ENCODE measurements at regions not wholly inside any gene's neighbourhood (a gene's known extent, or its start where the extent isn't known, plus 50 kb on each side); places are given as distances from the start of the nearest gene placed in this dataset.

DNA sequence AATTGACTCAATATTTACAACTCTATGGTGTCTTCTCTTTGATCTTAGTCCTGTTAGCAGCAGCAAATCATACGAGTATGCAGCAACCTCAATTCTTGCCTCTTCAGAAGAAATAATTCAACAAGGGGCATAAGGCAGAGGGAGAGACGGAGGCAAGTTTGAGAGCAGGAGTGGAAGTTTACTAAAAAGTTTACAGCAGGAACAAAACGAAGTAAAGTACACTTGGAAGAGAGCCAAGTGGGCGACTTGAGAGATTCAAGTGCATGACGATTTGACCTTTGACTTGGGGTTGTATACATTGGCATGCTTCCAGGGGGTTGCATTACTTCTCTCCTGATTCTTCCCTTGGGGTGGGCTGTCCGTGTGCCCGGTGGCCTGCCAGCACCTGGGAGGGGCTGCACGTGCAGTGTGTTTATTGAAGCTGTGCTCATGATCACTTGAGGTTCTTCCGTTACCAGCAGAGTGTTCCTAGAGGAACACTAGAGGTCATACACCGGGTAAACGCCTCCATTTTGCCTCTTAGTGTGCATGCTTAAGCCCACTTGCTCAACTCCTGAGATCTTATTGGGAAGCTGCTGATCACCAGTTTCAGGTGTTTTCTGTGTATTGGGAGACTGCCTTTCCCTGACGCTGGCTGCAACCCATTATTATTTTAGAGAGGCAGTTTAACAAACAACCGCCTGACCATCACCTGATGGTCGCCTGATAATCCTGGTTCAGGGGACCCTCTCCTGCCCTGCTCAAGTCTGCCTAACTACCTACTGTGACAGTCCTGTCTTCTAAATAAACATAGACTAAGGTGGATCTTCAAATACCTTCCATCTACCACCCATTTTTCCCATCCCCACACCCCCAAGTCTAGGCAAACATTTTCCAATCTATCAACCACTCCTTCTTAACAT lies 172.4 kb upstream of the MYLIP start:
- Histone ChIP-seq H3K79me2 (ENCODE audit: control insufficient read depth, insufficient read depth, low read length, unreplicated experiment) (no peaks in the 10 kb centered on the region), H3K4me3 (ENCODE audit: low read depth, low read length) (no peak overlapping the region), H3K27ac (ENCODE audit: low read depth, low read length) (no peak overlapping the region), H3K4me1 (ENCODE audit: control insufficient read depth, insufficient read depth, low read length, unreplicated experiment) (no peaks in the 10 kb centered on the region), H3K36me3 (ENCODE audit: insufficient read depth, low read length) (no peaks in the 10 kb centered on the region), H2AFZ (ENCODE audit: low read length, unreplicated experiment) (no peak overlapping the region), H3K27me3 (ENCODE audit: insufficient read depth, low read length) (no peaks in the 10 kb centered on the region)

DNA sequence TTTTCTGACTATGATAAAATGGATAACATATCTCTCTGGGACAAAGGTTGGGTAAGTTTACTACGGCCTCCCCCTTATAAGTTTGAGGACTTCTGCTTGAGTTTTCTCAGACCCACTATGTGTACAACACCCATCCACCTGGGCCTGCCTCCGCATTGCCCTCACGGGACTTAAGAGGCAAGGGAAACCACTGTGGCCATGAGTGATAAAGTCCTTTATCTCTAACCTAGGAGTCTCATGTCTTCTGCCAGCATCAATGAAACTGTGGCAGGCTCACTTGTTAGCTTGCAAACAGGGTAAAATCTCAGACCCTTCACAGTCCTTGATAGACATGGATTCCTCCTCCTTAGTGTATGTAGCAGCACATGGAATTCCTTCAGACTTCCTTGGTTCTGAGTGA lies 173.4 kb upstream of the MYLIP start:
- Histone ChIP-seq H3K79me2 (ENCODE audit: control insufficient read depth, insufficient read depth, low read length, unreplicated experiment) (no peaks in the 10 kb centered on the region), H3K27me3 (ENCODE audit: insufficient read depth, low read length) (no peaks in the 10 kb centered on the region), H2AFZ (ENCODE audit: low read length, unreplicated experiment) (no peak overlapping the region), H3K4me1 (ENCODE audit: control insufficient read depth, insufficient read depth, low read length, unreplicated experiment) (no peaks in the 10 kb centered on the region), H3K36me3 (ENCODE audit: insufficient read depth, low read length) (no peaks in the 10 kb centered on the region), H3K27ac (ENCODE audit: low read depth, low read length) (no peak overlapping the region), H3K4me3 (ENCODE audit: low read depth, low read length) (no peak overlapping the region)

DNA sequence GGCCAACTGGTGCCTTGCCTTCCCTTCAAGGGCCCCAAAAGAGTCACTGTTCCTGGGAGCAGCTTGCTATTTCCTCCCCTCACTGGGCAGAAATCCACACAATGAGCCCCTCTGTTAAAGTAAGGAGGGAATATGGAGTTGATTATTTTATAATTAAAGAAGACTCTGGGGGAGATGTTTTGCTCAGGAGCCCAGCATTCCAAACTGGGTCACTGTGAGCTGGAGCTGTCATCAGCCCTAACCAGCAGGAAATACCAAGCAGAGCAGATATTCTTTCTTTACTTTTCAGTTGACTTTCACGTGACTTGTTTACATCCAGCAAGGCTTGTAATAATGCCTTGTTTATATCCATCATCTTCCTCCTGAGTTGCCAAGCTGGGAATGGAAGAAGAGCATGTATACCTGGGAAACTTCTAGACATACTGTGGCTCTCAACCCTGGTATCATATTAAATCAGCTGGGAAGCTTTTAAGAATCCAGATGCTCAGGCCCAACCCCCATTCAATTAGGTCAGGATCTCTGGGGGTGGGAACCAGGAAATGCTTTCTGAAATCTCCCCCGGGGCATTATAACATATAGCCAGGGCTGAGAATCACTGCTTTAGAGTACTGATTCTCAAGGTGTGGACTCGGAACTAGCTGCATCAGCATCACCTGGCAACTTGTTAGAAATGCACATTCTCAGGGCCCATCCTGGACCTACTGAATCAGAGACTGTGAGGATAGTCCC lies 175.6 kb upstream of the MYLIP start:
- Histone ChIP-seq H3K27ac (ENCODE audit: low read depth, low read length) (no peak overlapping the region), H3K36me3 (ENCODE audit: insufficient read depth, low read length) (no peaks in the 10 kb centered on the region), H3K4me1 (ENCODE audit: control insufficient read depth, insufficient read depth, low read length, unreplicated experiment) (no peaks in the 10 kb centered on the region), H3K4me3 (ENCODE audit: low read depth, low read length) (no peak overlapping the region), H2AFZ (ENCODE audit: low read length, unreplicated experiment) (no peak overlapping the region), H3K79me2 (ENCODE audit: control insufficient read depth, insufficient read depth, low read length, unreplicated experiment) (no peaks in the 10 kb centered on the region), H3K27me3 (ENCODE audit: insufficient read depth, low read length) (no peaks in the 10 kb centered on the region)

DNA sequence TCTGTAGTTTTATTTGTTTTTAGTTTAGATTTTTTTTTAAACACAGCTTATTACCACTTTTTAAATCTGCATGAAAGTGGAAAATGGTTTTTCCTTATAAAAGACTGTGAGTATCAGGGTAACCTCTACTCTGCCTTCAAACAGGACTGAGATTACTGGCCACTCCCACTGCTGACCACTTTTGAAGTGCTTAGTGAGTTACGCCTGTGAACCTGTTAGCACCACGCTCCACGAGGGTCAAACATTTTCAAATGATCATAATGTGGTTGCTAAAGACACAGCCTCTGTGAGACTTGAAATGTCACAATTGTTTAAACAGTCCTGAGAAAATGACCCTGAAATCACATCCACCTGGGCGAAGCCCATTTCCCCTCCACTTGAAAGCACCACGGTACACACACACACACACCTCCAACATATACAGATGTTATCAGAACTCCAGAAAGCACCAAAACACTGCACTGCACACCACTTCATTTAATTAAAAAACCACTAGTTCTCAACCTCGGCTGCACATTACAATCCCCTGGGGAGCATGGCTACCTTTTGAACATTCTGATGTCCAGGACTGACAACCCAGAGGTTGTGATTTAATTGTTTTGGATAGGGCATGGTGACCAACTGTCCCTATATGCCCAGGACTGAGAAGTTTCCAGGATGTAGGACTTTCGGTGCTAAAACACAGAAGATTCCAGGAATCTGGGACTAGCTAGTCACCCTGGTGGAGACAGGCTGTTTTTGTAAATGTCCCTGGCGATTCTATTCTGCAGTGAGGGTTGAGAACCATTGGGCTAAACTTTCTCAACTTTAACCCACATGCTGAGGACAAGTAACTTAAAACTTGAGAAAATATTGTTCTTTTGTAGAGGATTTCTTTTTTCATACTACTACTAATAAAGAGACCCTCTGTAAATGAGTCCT lies 176.4 kb upstream of the MYLIP start:
- Histone ChIP-seq H3K27ac (ENCODE audit: low read depth, low read length) (no peak overlapping the region), H3K27me3 (ENCODE audit: insufficient read depth, low read length) (no peaks in the 10 kb centered on the region), H3K79me2 (ENCODE audit: control insufficient read depth, insufficient read depth, low read length, unreplicated experiment) (no peaks in the 10 kb centered on the region), H3K4me3 (ENCODE audit: low read depth, low read length) (no peak overlapping the region), H3K36me3 (ENCODE audit: insufficient read depth, low read length) (no peaks in the 10 kb centered on the region), H3K4me1 (ENCODE audit: control insufficient read depth, insufficient read depth, low read length, unreplicated experiment) (no peaks in the 10 kb centered on the region), H2AFZ (ENCODE audit: low read length, unreplicated experiment) (no peak overlapping the region)

DNA sequence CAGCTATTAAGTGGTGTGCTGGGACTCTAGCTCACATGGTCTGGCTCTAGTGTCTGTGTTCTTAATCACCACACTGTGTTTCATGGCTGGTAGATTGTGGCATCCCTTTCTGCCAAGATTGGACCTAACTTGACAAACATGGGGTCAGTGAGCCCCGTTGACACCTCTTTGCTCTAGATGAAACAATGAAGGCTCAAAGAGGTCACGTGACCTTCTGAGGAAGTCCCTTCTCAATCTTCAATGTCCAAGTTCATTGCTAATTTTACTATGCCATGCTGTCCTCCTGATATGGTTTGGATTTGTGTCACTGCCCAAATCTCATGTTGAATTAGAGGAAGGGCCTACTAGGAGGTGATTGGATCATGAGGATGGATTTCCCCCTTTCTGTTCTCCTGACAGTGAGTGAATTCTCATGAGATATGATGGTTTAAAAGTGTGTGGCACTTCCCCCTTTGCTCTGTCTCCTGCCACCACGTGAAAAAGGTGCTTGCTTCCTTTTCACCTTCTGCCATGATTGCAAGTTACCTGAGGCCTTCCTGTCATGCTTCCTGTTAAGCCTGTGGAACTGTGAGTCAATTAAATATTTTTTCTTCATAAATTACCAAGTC lies 177.8 kb upstream of the MYLIP start:
- no peak overlapping the region for H2AFZ ChIP-seq (ENCODE audit: low read length, unreplicated experiment)
- no peak overlapping the region for H3K4me3 ChIP-seq (ENCODE audit: low read depth, low read length)
- no peaks in the 10 kb centered on the region for H3K79me2 ChIP-seq (ENCODE audit: control insufficient read depth, insufficient read depth, low read length, unreplicated experiment)
- H3K4me1 ChIP-seq (ENCODE audit: control insufficient read depth, insufficient read depth, low read length, unreplicated experiment): no peaks in the 10 kb centered on the region
- no peaks in the 10 kb centered on the region for H3K27me3 ChIP-seq (ENCODE audit: insufficient read depth, low read length)
- no peaks in the 10 kb centered on the region for H3K36me3 ChIP-seq (ENCODE audit: insufficient read depth, low read length)
- H3K27ac ChIP-seq (ENCODE audit: low read depth, low read length): no peak overlapping the region

DNA sequence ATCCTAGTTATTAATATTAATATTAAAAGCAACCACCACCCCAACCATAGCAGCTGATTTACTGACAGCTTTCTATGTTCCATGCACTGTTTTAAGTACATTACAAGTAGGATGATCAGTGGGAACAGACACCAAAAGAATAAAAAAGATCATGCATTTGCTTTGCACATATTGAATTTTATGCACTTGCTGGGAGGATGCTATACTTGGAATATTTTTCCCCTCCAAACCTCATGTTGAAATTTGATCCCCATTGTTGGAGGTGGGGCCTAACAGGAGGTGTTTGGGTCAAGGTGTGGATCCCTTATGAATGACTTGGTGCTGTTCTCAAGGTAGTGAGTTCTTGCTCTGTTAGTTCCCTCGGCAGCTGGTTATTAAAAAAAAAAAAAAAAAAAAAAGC lies 178.9 kb upstream of the MYLIP start:
- H3K27ac ChIP-seq (ENCODE audit: low read depth, low read length): no peak overlapping the region
- H3K4me3 ChIP-seq (ENCODE audit: low read depth, low read length): no peak overlapping the region
- H3K27me3 ChIP-seq (ENCODE audit: insufficient read depth, low read length): no peaks in the 10 kb centered on the region
- H2AFZ ChIP-seq (ENCODE audit: low read length, unreplicated experiment): no peak overlapping the region
- no peaks in the 10 kb centered on the region for H3K4me1 ChIP-seq (ENCODE audit: control insufficient read depth, insufficient read depth, low read length, unreplicated experiment)
- no peaks in the 10 kb centered on the region for H3K79me2 ChIP-seq (ENCODE audit: control insufficient read depth, insufficient read depth, low read length, unreplicated experiment)
- no peaks in the 10 kb centered on the region for H3K36me3 ChIP-seq (ENCODE audit: insufficient read depth, low read length)

DNA sequence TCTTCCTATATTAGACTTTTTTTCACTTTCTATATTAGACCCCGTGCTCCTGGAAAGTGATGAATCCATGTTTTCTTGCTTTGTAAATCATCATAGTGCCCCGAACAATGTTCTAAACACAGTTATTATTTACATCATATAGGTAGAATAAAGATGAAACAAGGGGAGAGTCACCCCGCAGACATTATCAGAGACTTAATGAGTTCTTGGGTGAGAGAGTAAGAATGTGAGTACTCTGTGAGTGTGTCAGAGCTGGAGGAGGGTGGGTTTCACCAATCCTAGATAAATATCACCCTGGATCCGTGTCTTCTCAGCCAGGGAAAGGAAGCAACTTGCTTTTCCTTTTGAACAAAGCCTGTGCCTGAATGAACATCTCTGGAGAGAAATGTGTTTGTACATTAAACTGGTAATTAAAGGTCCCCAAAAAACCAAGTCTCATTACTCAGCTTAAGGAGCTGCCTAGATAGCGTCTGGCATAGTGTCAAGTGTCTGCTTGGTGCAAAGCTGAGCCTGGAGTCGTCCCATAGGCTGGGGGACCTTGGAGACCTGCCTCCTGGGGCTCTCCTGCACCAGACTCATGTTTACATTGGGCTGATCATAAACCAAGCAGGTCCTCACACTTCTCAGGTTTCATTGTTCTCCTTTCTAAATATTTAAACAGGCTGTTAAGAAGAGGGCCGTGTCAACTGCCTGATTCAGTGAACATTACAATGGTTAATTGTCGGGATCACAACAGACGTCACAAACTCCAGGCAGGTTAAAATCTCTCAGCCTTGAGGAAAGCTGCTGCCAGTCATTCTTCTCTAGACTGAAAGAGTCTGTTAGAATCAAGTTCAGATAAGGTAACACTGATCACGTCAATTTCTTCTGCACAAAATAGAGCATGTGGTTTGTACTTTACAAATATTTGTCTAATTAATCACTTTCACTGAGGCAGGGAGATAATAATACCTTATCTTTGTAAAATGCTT lies 179.7 kb upstream of the MYLIP start:
- H3K4me1 ChIP-seq (ENCODE audit: control insufficient read depth, insufficient read depth, low read length, unreplicated experiment): no peaks in the 10 kb centered on the region
- H3K27ac ChIP-seq (ENCODE audit: low read depth, low read length): no peak overlapping the region
- no peaks in the 10 kb centered on the region for H3K79me2 ChIP-seq (ENCODE audit: control insufficient read depth, insufficient read depth, low read length, unreplicated experiment)
- no peak overlapping the region for H3K4me3 ChIP-seq (ENCODE audit: low read depth, low read length)
- no peaks in the 10 kb centered on the region for H3K27me3 ChIP-seq (ENCODE audit: insufficient read depth, low read length)
- no peaks in the 10 kb centered on the region for H3K36me3 ChIP-seq (ENCODE audit: insufficient read depth, low read length)
- no peak overlapping the region for H2AFZ ChIP-seq (ENCODE audit: low read length, unreplicated experiment)

DNA sequence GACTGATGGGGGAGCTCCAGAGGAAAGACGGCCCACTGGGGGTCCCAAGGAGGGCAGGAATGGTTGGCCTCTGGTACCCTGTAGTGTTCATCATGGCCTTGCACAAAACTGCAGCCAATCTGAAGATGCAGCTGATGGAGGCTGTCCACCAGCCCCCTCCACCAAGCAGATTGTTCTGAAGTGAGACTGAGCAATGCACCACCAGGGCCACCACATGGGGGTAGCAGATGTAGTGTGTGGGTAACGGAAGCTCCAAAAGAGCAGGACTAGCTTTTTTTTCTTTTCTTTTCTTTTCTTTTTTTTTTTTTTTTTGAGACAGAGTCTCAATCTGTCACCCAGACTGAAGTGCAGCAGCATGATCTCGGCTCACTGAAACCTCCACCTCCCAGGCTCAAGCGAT lies 181.0 kb upstream of the MYLIP start:
- Histone ChIP-seq H3K79me2 (ENCODE audit: control insufficient read depth, insufficient read depth, low read length, unreplicated experiment) (no peaks in the 10 kb centered on the region), H3K4me3 (ENCODE audit: low read depth, low read length) (no peak overlapping the region), H3K36me3 (ENCODE audit: insufficient read depth, low read length) (no peaks in the 10 kb centered on the region), H3K27ac (ENCODE audit: low read depth, low read length) (no peak overlapping the region), H3K27me3 (ENCODE audit: insufficient read depth, low read length) (no peaks in the 10 kb centered on the region), H2AFZ (ENCODE audit: low read length, unreplicated experiment) (no peak overlapping the region), H3K4me1 (ENCODE audit: control insufficient read depth, insufficient read depth, low read length, unreplicated experiment) (no peaks in the 10 kb centered on the region)

DNA sequence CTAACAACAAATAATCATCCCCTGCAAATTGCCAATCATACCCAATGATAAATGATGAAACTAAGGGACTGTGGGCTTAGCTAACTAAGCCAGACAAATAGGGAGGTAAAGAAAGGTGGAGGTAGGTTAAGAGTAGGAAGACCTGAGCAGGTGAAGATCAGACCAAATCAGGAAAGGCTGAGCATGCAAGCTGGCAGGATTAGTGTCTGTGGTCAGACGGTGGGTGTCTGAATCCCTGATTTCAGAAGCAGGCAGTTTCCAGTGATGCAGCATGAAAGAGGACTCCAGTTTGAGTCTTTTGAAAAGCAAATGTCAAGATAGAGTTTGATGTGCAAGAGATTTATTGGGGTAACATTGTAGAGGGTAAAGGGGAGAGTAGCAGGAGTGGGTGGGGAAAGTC lies 181.4 kb upstream of the MYLIP start:
- Histone ChIP-seq H3K4me3 (ENCODE audit: low read depth, low read length) (no peak overlapping the region), H3K27ac (ENCODE audit: low read depth, low read length) (no peak overlapping the region), H2AFZ (ENCODE audit: low read length, unreplicated experiment) (no peak overlapping the region), H3K4me1 (ENCODE audit: control insufficient read depth, insufficient read depth, low read length, unreplicated experiment) (no peaks in the 10 kb centered on the region), H3K79me2 (ENCODE audit: control insufficient read depth, insufficient read depth, low read length, unreplicated experiment) (no peaks in the 10 kb centered on the region), H3K36me3 (ENCODE audit: insufficient read depth, low read length) (no peaks in the 10 kb centered on the region), H3K27me3 (ENCODE audit: insufficient read depth, low read length) (no peaks in the 10 kb centered on the region)

Measured in ACC112 (cell line).